Fibroblast of villous mesenchyme (primary cell): ENCODE measurements at regions not wholly inside any gene's neighbourhood (a gene's known extent, or its start where the extent isn't known, plus 50 kb on each side); places are given as distances from the start of the nearest gene placed in this dataset.
"Not testable (repeated sequence)": the region's sequence is repeated elsewhere in the genome, so short reads cannot be mapped to it uniquely, and the experiment has no call there.

Experiments used
- DNase-seq: peaks from one replicate; pipeline ENCODE4 v3.0.0-alpha.2; 2010; ENCODE audit warnings: low read depth
- H3K4me3 ChIP-seq: 2 replicates; pipeline ENCODE4 v1.5.1; 2011; ENCODE audit warnings: low read depth, mild to moderate bottlenecking, low read length
- TF ChIP-seq, protein P1 (sequence below): IDR thresholded peaks from 2 replicates; pipeline ENCODE4 v1.5.1; 2012; ENCODE audit warnings: low read depth, mild to moderate bottlenecking, low read length; ENCODE audit not compliant: insufficient read depth

- no peak for DNase-seq
- TF ChIP-seq, protein P1, sequence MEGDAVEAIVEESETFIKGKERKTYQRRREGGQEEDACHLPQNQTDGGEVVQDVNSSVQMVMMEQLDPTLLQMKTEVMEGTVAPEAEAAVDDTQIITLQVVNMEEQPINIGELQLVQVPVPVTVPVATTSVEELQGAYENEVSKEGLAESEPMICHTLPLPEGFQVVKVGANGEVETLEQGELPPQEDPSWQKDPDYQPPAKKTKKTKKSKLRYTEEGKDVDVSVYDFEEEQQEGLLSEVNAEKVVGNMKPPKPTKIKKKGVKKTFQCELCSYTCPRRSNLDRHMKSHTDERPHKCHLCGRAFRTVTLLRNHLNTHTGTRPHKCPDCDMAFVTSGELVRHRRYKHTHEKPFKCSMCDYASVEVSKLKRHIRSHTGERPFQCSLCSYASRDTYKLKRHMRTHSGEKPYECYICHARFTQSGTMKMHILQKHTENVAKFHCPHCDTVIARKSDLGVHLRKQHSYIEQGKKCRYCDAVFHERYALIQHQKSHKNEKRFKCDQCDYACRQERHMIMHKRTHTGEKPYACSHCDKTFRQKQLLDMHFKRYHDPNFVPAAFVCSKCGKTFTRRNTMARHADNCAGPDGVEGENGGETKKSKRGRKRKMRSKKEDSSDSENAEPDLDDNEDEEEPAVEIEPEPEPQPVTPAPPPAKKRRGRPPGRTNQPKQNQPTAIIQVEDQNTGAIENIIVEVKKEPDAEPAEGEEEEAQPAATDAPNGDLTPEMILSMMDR, result no peak
- H3K4me3 ChIP-seq, result no peak overlapping the region
Measured at GRCh38 chr15:20355256-20355868, 186.2 kb downstream of the GOLGA6L6 start.

DNA sequence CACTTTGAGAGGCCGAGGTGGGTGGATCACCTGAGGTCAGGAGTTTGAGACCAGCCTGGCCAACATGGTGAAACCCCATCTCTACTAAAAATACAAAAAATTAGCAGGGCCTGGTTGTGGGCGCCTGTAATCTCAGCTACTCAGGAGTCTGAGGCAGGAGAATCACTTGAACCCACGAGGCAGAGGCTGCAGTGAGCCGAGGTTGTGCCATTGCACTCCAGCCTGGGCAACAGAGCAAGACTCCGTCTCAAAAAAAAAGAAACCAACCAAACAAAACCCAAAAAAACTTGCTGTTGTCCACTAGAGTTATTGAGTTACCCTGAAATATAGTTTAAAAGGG lies 186.7 kb downstream of the GOLGA6L6 start:
- not testable (repeated sequence) for DNase-seq, H3K4me3 ChIP-seq

GRCh38 chr15:20353966-20354883 lies 187.4 kb downstream of the GOLGA6L6 start:
- H3K4me3 ChIP-seq, result no peak overlapping the region
- TF ChIP-seq, protein P1, result no peak
- DNase-seq, result no peak

DNA sequence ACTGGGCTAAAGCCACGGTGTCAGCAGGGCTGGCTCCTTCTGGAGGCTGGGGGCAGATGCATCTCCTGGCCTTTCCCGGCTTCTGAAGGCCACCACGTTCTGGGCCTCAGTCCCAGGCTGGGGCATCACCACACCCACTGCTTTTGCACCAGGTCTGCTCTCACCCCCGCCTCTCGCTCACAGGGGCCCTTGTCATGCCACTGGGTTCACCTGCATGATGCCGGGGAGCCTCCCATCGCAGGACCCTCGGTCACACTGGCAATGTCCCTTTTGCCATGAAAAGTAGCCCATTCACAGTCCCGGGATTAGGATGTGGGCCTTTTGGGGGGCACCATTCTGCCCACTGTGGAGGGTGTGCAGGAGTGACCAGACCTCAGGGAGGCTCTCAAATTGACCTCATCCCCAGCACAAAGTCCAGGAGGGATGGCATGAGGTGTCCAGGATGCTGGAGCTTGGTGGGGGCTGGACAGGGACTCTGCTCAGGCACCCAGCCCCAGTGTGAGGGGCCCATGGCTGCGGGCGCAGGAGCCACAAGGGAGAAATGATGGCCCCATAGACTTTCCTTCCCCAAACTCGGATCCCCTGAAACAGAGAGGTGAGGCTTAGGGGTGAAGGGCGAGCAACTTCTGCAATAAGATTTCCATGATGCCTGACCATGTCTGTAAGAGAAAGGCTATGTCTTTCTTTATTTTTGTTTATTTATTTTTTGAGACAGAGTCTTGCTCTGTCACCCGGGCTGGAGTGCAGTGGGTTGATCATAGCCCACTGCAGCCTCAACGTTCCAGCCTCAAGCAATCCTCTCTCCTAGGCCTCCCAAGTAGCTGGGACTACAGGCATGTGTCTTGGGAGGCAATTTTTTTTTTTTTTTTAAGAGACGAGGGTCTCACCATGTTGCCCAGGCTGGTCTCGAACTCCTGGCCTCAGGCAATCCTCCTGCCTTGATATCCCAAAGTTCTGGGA lies 189.1 kb downstream of the GOLGA6L6 start:
- no peak overlapping the region for H3K4me3 ChIP-seq
- TF ChIP-seq, protein P1, result no peak
- no peak for DNase-seq

DNA sequence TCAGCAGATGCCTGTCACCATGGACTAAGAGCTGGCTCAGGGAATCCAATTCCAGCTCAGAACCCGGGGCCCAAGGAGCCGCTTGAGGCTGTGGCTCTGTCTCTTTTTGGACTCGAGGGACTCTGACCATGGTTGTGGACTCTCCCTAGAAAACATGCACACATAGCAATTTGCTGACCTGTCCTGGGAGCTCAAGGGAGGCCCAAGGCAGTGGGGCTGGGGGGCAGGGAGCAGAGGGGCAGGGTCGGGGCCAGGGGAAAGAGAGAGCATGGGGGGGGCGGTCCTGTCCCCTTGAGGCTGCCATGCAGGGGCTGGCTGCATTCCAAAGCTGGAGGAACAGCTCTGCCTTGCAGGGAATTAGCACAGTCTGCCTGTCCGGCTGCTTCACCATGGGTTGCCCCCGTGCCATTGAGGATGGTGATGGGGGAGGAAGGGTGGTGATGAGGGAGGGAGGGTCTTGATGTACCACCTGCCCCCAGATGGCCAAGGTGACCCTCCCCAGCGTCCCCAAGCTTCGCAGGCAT lies 190.1 kb downstream of the GOLGA6L6 start:
- TF ChIP-seq, protein P1, result no peak
- DNase-seq, result no peak
- H3K4me3 ChIP-seq, result no peak overlapping the region

DNA sequence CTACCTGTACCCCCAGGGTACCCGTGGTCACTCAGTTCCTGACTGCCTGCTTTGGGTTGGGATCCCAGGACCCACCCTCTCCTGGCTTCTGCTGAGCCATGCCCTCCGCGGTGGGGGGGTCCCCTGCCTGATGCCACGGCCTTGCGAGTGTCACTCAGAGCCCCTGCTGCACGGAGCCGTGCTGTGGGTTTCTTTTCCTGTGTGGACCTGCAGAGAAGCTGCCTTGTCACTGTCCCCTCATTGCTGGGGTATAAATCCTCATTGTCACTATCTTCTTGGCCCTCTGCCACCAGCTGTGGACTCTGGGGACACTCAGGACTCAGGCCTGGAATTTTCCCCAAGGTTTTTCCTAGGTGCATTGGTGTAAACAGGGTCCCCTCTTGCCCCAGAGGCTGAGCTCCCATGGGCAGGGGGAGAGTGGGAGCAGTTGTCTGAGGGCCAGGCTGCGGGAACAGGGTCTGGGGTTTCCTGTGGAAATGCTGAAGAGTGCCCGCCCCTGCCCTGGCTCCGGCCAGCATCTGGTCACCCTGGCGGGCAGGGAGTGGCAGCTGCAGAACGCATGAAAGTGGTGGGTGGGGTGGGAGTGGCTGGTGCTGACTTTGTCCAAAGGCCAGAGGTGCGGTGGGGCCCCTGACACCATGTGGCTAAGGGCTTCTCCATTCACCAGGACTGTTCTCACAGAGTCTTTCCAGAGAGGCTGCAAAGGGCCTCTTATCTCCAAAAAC lies 191.7 kb downstream of the GOLGA6L6 start:
- DNase-seq, result no peak
- TF ChIP-seq, protein P1, result no peak
- H3K4me3 ChIP-seq, result no peak overlapping the region
